ENCODE measurements at regions not wholly inside any gene's neighbourhood (a gene's known extent, or its start where the extent isn't known, plus 50 kb on each side); places are given as distances from the start of the nearest gene placed in this dataset.
"Not testable (repeated sequence)": the region's sequence is repeated elsewhere in the genome, so short reads cannot be mapped to it uniquely, and the experiment has no call there.

DNA sequence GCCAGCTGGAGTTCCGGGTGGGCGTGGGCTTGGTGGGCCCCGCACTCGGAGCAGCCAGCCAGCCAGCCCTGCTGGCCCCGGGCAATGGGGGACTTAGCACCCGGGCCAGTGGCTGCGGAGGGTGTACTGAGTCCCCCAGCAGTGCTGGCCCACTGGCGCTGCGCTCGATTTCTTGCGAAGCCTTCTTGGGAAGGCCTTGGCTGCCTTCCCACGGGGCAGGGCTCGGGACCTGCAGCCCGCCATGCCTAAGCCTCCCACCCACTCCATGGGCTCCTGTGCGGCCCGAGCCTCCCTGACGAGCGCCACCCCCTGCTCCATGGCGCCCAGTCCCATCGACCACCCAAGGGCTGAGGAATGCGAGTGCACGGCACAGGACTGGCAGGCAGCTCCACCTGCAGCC lies 321.6 kb downstream of the SH2D4B start:
- not testable (repeated sequence) for TF ChIP-seq OSR1 (CRISPR knock-in tag; IDR thresholded peaks at IDR 0.05); GLIS3 (CRISPR knock-in tag; IDR thresholded peaks at IDR 0.05); TCF4 (CRISPR knock-in tag; IDR thresholded peaks at IDR 0.05; ENCODE audit: borderline replicate concordance); ZNF565 (CRISPR knock-in tag; conservative IDR thresholded peaks at IDR 0.05; ENCODE audit: low read depth); ZFP30 (CRISPR knock-in tag; IDR thresholded peaks at IDR 0.05); ISL1 (CRISPR knock-in tag; IDR thresholded peaks at IDR 0.05)
- TF ChIP-seq, protein P1, sequence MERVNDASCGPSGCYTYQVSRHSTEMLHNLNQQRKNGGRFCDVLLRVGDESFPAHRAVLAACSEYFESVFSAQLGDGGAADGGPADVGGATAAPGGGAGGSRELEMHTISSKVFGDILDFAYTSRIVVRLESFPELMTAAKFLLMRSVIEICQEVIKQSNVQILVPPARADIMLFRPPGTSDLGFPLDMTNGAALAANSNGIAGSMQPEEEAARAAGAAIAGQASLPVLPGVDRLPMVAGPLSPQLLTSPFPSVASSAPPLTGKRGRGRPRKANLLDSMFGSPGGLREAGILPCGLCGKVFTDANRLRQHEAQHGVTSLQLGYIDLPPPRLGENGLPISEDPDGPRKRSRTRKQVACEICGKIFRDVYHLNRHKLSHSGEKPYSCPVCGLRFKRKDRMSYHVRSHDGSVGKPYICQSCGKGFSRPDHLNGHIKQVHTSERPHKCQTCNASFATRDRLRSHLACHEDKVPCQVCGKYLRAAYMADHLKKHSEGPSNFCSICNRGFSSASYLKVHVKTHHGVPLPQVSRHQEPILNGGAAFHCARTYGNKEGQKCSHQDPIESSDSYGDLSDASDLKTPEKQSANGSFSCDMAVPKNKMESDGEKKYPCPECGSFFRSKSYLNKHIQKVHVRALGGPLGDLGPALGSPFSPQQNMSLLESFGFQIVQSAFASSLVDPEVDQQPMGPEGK (CRISPR knock-in tag; IDR thresholded peaks at IDR 0.05; ENCODE audit: borderline replicate concordance): not testable (repeated sequence)
- TF ChIP-seq, protein P2, sequence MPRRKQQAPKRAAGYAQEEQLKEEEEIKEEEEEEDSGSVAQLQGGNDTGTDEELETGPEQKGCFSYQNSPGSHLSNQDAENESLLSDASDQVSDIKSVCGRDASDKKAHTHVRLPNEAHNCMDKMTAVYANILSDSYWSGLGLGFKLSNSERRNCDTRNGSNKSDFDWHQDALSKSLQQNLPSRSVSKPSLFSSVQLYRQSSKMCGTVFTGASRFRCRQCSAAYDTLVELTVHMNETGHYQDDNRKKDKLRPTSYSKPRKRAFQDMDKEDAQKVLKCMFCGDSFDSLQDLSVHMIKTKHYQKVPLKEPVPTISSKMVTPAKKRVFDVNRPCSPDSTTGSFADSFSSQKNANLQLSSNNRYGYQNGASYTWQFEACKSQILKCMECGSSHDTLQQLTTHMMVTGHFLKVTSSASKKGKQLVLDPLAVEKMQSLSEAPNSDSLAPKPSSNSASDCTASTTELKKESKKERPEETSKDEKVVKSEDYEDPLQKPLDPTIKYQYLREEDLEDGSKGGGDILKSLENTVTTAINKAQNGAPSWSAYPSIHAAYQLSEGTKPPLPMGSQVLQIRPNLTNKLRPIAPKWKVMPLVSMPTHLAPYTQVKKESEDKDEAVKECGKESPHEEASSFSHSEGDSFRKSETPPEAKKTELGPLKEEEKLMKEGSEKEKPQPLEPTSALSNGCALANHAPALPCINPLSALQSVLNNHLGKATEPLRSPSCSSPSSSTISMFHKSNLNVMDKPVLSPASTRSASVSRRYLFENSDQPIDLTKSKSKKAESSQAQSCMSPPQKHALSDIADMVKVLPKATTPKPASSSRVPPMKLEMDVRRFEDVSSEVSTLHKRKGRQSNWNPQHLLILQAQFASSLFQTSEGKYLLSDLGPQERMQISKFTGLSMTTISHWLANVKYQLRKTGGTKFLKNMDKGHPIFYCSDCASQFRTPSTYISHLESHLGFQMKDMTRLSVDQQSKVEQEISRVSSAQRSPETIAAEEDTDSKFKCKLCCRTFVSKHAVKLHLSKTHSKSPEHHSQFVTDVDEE (CRISPR knock-in tag; IDR thresholded peaks at IDR 0.05): not testable (repeated sequence)
